ENCODE measurements at regions not wholly inside any gene's neighbourhood (a gene's known extent, or its start where the extent isn't known, plus 50 kb on each side); places are given as distances from the start of the nearest gene placed in this dataset.

DNA sequence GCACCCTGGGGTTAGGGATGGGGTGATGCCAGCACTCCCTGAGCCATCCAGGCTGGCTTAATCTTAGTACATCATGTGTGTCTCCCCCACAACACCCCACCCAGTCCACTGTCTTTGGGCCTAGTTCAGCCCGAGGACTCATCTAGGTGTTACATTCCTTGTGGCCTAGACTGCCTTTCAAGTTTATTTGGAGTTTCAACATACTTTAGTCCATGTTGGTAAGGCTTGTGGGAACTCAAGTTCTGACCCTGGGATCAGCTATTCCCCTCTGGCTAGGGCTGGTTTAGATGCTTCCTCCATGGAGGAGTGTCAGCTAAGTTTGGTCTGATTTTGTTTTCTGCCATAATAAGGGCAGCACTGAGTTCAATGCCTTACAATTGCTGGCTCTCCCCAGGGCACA lies 302.4 kb downstream of the SMARCA2 start:
- no peak for DNase-seq

DNA sequence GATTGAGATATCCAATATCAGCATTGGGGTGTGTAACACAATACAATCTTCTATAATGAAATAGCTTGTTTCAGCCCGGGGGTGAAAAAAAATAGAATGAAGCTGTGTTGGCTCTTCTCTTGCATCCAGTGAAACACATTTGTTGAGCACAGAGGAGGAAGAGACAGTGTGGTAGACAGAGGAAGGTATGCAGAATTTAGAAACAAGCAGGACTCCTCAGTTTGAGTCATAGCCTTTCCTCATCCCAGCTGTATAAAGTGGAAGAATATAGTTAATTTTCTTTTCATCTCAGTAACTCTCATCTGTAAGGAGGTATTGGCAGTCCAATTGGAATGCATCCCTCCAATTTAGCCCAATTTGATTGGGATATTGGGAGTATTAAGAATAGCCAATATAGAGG lies 302.2 kb upstream of the VLDLR start:
- DNase-seq: no peak

DNA sequence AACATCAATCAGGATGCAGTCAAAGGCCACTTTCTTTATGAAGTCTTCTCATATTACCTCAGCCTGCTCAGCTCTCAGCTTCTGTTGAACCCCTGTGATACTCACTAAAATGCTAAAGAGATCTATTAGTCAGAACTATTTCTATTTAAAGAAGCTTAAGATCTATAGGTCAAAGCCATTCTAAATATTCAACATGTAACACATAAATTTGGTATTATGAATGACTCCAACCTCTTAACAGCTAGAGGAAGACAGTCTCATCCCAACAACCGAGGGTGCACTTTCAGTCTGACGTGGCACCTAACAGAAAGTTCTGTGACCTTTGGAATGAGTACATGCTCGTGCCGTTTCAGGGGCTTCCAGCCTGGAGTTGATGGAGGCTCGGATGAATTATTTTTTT lies 301.5 kb upstream of the VLDLR start:
- no peak for DNase-seq

DNA sequence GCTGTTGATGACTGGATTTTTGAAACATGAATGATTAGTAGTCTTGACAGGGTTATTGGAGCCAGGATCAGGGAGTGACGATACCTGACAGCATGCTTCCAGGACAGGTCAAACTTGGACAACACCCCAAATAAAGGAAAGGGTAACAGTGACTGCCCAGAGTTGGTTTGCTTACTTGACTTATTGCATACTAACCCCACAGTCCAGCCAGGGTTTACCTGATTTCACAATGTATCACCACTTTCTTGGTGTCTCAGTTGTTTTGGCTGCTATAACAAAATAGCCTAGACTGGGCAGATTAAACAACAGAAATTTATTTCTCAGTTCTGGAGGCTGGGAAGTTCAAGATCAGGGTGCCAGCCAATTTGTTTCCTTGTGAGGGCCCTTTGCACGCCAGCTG lies 301.0 kb upstream of the VLDLR start:
- DNase-seq: no peak

DNA sequence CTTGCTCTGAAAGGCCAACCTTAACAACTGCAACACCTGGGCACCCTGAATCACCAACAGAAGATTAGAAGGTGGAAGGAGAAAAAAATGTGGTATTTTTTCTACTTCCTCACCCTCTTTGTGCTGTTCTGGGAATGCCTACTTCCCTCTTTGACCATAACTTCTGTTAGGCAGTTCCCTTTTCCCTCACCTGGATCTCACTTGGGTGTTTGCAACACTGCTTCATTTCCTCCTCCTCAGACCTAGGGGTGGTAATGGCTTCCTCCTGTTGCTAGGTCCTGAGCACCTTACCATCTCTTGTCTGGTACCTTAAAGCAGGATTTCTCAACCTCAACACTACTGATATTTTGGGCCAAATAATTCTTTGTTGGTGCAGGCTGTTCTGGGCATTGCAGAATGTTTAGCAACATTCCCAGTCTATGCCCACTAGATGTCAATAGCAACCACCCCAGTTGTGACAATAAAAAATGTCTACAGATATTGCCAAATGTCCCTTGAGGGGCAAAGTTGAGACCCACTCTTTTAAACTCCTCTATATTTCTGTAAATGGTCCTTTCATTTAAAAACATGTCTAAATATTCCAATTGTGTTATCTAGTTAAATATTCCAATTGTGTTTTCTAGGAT lies 300.0 kb upstream of the VLDLR start:
- no peak for DNase-seq

DNA sequence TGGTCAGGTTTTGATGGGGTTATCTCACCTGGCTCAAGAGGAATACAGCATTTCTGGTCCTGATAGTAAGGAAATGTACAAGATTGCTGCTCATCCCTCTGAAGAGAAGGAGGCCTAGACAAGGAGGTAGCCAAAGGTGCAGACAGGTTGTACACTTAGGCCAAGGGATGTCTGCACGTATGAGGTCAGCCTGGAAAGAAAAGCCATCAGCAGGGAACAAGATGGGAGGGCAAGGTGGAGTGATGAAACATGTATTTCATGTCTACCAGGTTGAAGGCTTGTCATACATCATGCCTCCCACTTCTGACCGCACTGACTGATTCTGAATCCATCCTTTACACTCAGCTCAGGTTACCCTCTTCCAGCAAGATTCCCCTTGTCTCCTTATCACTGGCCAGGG lies 296.8 kb upstream of the VLDLR start:
- no peak for DNase-seq

DNA sequence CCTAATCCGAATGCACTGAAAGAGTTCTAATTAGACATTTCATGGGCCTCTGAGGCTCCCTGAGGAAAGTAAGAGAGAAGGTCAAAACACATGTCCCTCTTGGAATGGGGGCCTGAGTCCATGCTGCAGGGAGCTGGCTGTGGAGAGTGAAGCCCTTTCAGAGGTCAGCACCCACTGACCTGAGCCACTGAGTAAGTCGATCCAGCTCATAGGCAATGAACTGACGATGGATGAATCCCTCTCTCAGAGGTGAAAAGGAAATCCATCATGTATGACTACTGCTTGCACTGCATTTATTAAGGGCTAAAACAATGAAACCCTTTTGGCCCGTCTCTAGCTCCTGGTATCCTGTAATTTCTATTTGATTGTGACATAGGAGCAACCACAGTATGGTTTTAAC lies 288.9 kb upstream of the VLDLR start:
- no peak for DNase-seq

DNA sequence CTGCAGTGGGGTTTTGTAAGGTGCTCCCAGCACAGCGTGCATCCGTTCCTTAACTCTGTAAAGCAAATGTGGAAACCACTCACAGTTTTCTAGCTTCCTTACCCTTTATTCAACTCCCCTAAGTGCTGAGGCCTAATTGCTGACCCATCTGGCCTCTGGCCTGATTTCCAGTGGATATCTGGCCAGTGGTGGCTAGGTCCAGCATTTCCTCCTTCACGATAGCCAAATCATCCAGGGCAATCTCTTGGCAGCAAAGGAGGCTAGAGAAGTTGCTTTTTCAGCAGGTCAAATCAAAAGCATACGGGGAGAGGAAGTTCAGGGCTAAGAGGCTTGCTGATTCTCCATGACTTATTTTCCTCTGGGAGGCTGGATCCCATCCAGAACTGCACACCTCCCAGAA lies 286.3 kb upstream of the VLDLR start:
- no peak for DNase-seq

DNA sequence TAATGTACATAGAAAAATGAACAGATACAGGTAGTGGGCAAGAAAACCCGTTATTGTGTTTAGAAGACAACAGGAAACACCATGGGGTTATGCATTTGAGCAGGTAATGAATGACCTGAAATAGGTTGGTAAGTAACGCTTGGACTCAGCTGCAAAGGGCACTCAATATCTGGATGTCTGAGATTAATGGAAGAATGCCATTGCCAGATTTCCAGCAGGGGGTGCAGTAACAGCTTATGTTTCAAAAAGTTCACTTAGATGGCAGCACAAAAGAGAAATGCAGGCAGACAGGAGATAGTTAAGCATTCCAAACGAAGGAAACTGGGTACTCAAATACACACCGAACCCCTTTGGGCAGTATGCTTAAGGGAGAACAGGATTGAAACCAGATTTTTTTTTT lies 285.5 kb upstream of the VLDLR start:
- DNase-seq: no peak

DNA sequence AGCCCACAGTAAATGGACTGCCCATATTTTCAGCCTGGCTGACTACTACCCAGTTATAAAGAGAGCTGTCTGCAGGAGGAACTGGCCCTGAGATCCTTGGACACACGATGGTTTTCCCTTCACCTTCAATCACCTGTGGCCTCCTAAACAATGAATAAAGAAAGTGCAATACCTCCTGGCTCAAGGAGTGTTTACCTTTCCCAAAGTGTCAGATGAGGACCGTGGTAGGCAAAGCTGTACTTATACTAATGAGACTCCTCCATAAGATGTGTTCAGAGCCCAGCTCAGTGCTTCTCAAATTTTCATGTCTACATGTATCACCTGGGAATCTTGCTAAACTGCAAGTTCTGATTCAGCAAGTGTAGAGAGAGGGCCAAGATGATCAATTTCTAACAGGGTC lies 284.5 kb upstream of the VLDLR start:
- DNase-seq: no peak

DNA sequence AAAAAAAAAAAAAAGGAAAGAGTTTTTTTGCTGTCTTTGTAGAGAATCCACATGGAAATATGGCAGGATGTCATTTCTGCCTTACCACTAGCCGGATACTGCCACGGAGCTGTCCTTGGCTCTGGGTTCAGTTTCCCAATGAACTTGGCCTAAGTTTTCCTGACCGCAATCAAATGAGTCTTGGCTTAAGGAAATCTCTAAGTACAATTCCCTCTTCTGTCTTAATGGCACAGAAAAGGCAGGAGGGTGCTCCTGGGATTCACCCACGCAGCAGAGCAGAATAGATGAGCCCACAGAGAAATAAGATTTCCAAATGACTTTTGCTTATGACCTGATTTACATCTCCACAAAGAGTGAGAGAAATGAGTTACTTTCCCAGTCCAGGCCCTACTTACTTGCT lies 284.0 kb upstream of the VLDLR start:
- DNase-seq: no peak

DNA sequence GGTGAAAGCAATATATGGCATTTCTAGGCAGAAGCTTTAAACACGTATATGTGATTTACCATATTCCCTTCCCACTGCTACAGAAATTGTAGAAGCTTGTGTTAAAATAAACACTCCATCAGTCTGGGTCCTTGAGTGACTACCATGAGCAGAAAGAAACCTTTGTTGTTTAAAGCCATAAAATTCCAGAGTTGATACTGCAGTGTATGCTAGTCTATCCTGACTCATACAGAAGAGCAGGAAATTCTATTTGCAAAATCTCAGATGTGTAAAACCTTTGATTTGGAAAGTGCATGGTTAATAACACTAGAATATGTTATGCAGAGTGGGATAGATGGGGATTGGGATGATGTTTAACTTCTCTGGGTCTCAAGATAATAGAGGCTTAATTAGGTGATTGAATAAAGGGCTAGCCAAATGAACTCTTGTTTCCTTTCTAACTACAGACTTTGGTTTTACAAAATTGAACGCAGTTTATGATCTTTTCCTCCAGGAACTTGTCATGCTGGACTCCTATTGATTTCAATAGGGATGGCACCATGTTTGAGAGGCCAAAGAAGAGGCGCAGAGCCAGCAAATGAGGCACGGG lies 282.7 kb upstream of the VLDLR start:
- DNase-seq: no peak

DNA sequence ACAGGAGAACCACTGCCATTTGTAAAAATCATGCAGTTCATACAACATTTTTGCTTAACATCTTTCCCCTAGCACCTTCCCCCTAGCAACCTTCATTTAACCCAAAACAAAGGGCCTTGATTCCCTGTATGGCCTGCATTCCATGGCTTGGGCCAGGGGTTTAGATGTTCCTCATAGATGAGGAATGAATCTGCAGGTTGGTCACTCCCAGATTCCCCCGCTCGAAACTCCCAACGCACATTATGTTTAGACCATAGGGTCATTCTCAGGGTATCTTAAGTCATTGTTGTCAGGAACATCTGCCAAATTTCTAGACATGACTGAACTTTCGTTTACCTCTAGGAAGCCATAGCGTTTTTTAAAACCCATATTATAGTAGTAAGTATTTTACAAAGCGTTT lies 282.2 kb upstream of the VLDLR start:
- no peak for DNase-seq

DNA sequence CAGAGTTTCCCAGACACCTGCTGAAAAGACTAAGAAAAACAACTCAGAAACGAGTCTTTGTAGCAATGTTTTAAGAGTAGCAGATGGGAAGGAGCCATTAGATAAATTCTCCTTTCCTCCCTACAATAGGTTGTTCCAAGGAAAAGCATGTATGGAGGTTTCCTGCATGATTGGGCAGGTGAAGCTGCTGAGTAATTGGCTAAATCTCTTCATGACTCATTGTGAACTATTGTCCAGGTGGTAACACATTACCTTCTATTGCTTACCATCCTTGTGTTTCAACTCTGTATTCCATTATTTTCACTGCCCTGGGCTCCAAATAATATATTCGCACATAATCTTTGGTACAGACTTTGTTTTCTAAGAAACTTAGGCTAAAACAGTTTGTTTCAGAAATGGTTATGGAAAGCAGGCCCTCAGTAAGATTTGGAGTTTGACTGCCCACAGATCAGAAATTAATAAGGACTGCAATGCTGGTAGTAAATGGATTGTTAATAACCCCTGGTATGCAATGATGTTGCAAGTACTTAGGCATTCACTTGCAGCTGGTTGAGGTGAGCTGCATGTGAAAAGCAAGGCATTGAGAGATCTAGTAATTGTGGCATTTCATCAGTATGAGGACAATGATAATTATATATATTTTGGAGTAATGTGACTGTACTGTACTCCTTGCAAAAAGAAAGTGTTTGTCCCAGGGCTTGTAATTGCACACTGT lies 281.4 kb upstream of the VLDLR start:
- DNase-seq: no peak

DNA sequence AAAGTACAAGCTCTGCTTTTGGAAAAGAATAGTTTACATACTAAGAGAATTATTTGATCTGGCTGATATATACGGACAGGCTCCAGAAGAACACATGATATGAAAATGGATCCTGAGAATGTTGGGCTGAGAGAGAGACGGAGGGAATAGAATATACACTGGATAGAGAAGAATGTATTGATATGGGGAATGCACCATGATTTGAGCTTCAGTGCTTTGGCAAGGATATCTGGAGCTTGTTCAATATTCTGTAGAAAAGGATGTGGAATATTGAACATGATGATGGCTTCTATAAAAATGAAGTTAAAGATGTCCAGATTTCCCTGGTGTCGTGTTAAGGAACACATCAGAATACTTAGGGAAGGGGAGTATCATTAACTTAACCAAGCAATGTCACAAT lies 280.5 kb upstream of the VLDLR start:
- DNase-seq: no peak

DNA sequence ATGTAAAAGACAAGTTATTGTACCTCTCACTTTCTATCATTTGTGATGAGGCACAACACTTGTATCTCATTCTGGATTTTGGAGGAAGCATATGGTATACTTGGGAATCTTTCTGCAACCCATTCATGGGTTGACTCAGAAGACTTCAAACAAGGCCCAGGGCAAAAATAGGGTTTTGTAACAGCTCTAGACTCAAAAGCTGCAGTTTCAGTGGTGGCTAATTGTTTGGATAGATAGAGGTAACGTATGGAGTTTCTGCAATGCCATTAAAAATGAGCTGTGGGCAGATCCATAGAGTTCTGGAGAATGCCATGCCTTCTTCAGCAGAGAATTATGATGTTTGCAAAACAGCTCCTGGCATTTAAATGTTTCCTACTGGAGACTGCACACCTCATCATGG lies 279.6 kb upstream of the VLDLR start:
- DNase-seq: no peak

DNA sequence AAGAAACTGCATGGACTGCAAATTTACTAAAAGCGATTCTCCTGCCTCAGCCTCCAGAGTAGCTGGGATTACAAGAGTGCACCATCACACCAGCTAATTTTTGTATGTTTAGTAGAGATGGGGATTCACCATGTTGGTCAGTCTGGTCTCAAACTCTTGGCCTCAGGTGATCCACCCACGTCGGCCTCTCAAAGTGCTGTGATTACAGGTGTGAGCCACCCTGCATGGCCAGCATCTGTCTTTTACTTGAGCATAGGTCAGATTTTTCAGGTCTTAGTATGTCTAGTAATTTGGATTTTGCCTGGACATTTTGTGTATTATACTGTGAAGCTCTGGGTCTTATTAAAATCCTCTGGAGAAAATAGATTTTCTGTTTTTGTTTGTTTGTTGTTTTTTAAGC lies 277.8 kb upstream of the VLDLR start:
- no peak for DNase-seq

DNA sequence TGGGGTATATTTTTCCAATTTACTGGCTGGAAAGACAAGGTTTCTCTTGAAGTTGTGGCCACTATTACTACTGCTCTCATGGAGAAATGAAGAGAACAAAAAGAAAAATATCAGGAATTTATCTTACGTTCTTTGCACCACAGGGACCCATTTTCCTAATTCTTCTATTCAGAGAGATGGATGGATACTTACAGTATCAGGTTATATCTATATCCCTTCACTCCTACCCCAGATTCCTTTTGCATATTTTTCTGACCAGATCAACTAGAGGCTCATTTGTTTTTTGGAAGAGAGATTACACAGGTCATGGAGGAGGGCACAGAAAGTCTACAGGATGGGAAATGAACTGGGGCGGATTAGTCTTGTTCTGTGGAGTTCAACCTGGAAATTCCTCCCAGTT lies 277.2 kb upstream of the VLDLR start:
- DNase-seq: no peak

DNA sequence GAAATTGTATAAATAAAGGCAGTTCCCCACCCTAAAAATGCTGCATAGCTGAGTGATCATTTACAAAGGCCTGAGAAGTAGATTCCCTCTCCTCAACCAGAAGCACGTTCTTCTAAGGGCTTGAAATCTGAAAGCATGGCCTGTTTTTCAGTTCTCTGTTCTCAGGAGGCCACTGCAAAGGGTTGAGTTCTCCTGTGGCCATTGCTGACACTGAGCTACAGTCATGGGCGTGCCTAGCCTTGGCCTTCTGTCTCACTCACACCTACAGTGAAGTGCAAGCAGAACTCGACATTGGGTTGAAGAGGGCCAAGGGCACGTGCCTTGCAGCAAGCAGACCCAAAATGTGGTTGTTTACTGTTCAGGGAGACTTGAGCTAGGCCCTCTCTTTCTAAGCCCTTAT lies 276.6 kb upstream of the VLDLR start:
- no peak for DNase-seq

DNA sequence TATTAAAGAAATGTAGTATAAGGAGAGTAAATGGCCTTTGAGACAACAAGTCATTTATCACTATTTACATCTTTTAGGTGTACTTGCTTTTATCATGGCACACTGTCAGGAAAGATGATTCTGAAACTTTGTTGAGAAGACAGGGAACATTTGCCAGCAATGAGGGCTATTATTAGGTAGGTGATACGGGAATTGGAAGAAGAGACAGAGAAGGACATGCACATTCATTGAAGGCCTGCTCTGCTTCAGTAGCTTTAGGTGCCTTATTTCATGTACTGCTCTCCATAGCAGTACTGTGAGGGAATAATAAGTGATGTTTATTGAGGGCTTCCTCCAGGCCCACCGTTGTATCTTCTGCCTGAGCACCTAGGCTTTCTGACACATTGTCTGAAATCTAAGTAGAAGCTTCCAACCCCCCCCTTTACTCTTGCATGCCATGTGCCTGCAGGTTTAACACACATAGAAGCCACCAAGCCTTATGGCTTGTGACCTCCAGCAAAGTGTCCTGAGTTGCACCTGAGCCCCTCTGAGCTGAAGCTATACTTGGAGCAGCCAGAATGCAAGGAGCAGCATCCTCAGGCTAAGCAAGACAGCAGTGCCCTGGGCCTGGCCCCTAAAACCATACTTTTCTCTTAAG lies 275.2 kb upstream of the VLDLR start:
- no peak for DNase-seq

DNA sequence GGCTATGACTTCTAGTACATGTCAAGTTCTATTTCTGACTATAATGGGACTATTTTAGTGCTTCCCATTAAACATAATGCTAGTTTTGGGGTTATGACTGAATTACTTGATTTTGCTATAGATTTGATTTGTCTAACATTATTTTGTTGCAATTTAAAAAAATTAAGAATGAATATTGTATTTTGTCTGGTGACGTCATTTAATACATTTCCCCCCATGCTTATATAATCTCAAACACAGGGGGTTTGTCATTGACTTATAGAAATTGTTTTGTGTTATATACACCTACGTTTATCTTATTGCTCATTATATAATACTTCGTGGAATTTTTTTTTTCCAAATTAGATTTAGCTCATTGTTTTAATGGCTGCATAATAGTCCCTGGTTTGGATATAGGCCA lies 270.3 kb upstream of the VLDLR start:
- DNase-seq: no peak

DNA sequence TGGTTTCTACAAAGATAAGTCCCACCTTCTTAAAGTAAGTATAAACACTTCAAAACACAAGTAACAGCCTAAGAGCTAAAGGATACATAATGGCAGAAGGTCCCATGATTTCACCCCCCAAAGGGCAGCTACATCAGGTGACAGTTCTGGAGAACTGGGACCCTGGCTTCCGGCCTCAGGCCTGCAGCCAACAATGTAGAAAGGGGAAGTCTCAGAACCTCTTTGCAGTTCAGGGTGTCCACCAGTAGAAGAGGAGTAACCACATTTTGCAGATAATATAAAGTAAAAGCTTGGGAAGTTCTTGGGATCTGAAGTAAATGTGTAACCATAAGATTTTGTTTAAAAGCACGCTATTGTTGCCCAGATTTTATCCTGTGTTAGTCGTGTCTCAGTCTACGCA lies 267.4 kb upstream of the VLDLR start:
- DNase-seq: no peak

DNA sequence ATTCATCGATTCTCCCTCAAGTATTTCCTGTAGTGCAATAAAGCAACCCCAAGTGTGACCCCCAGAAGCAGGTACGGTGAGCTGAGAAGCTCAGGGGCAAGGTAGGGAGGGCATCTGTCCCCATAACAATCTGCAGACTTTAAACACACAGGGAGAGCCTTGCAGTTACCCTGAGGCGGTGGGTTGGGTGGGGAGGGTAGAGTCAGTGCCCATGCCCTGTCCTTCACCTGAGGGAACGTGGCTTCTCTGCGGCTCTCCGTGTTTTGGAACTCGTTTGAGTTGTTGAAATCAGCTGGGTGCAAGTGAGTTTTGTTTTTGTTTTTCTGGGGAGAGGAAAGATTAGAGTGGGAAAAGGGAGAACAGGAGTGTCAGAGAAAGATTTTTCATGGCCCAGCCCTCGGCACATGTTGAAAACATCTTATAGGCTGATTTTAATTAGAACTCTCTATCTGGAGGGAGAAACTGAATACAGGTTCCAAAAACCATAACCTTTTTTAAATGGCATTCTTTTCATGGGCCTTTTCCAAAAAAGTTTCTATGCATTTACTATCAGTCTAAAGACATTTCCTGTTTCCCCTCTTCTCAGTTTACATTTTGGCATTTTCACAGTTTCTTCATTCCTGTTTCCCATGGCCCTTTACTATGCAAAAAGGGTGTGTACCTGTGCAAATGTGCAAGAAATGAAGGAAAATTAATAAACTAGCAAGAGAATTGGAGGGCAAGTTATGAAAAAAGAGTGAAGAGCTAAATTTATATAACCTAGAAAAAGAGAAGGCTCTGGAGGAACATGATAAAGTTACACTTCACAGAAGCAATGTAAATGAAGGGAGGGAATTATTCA lies 266.5 kb upstream of the VLDLR start:
- no peak for DNase-seq

DNA sequence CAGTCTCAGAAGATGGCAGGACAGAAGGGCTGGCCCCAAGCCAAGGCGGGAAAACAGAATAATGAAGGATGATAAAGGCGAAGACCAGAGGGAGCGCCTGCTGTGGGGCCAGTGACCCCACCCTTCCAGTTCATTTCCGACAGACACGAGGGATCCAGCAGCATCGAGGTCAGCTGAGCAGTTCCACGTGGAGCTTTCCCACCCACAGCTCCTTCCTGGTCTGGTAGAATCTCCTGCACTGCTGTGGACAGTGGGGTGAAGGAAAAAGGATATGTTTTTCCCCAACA lies 265.9 kb upstream of the VLDLR start:
- no peak for DNase-seq

Data from NCI-H2107 (cell line).